HG02981 (cell line): ENCODE measurements at regions not wholly inside any gene's neighbourhood (a gene's known extent, or its start where the extent isn't known, plus 50 kb on each side); places are given as distances from the start of the nearest gene placed in this dataset.

Experiments
- ATAC-seq: cut with Tn5 transposase; IDR thresholded peaks from one replicate; pipeline ENCODE4 v1.9.1; 2021; ENCODE audit warnings: mild to moderate bottlenecking, moderate library complexity; ENCODE audit not compliant: unreplicated experiment

- ATAC-seq: no peak
Measured at GRCh38 chr4:4775493-4776004, 83.9 kb upstream of the MSX1 start.

- ATAC-seq: no peak
Measured at GRCh38 chr4:4772534-4772933, 86.9 kb upstream of the MSX1 start.

GRCh38 chr4:4771160-4771559 is 88.3 kb upstream of the MSX1 start:
- no peak for ATAC-seq

GRCh38 chr4:4770610-4771009 is 88.9 kb upstream of the MSX1 start:
- ATAC-seq: no peak

GRCh38 chr4:4766564-4766963 is 92.9 kb upstream of the MSX1 start:
- no peak for ATAC-seq

GRCh38 chr4:4765811-4766210 is 93.7 kb upstream of the MSX1 start:
- no peak for ATAC-seq

- no peak for ATAC-seq
Measured at GRCh38 chr4:4764558-4764905, 94.9 kb upstream of the MSX1 start.

GRCh38 chr4:4763822-4764557 is 95.5 kb upstream of the MSX1 start:
- no peak for ATAC-seq

GRCh38 chr4:4762909-4763821 is 96.3 kb upstream of the MSX1 start:
- ATAC-seq: peak; percentile 88

GRCh38 chr4:4762300-4762699 is 97.2 kb upstream of the MSX1 start:
- no peak for ATAC-seq

- ATAC-seq: no peak
Measured at GRCh38 chr4:4761128-4761982, 98.1 kb upstream of the MSX1 start.

- ATAC-seq: no peak
Measured at GRCh38 chr4:4759883-4760282, 99.6 kb upstream of the MSX1 start.

GRCh38 chr4:4759232-4759631 is 100.2 kb upstream of the MSX1 start:
- no peak for ATAC-seq

GRCh38 chr4:4758681-4759080 is 100.8 kb upstream of the MSX1 start:
- ATAC-seq: no peak

GRCh38 chr4:4755306-4755705 is 104.2 kb upstream of the MSX1 start:
- ATAC-seq: no peak

GRCh38 chr4:4754641-4755040 is 104.8 kb upstream of the MSX1 start:
- no peak for ATAC-seq

- no peak for ATAC-seq
Measured at GRCh38 chr4:4753643-4754042, 105.8 kb upstream of the MSX1 start.

- ATAC-seq: no peak
Measured at GRCh38 chr4:4752576-4753401, 106.7 kb upstream of the MSX1 start.

GRCh38 chr4:4752025-4752424 is 107.4 kb upstream of the MSX1 start:
- ATAC-seq: no peak

GRCh38 chr4:4750187-4750586 is 109.3 kb upstream of the MSX1 start:
- no peak for ATAC-seq
